ENCODE measurements at regions not wholly inside any gene's neighbourhood (a gene's known extent, or its start where the extent isn't known, plus 50 kb on each side); places are given as distances from the start of the nearest gene placed in this dataset.

- TF ChIP-seq, protein P1, sequence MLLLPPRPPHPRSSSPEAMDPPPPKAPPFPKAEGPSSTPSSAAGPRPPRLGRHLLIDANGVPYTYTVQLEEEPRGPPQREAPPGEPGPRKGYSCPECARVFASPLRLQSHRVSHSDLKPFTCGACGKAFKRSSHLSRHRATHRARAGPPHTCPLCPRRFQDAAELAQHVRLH (CRISPR knock-in tag; IDR thresholded peaks at IDR 0.05; ENCODE audit: borderline replicate concordance, low read depth): peak; percentile 91; the same call in 1 of the 2 replicates
- peak; percentile 74; the same call in 1 of the 2 replicates for TF ChIP-seq ZNF747 (CRISPR knock-in tag; IDR thresholded peaks at IDR 0.05; ENCODE audit: borderline replicate concordance)
- peak; percentile 21; the same call in 1 of the 2 replicates for TF ChIP-seq ELF1 (CRISPR knock-in tag; IDR thresholded peaks at IDR 0.05)
- peak; percentile 96 for TF ChIP-seq YY1 (IDR thresholded peaks at IDR 0.05; ENCODE audit: insufficient read depth, insufficient replicate concordance, low read depth, low read length)
- peak; percentile 94 for TF ChIP-seq ZFX (CRISPR knock-in tag; IDR thresholded peaks at IDR 0.05; ENCODE audit: low read depth)
- peak; percentile 57; the same call in 1 of the 2 replicates for TF ChIP-seq FOSL2 (CRISPR knock-in tag; IDR thresholded peaks at IDR 0.05)
- TF ChIP-seq MEF2D (CRISPR knock-in tag; IDR thresholded peaks at IDR 0.05): 0 out of 2 replicates have a peak, but pooled peaks have one; percentile 61
- TF ChIP-seq CBFB (CRISPR knock-in tag; IDR thresholded peaks at IDR 0.05): 0 out of 2 replicates have a peak, but pooled peaks have one; percentile 21
- TF ChIP-seq ZNF605 (CRISPR knock-in tag; IDR thresholded peaks at IDR 0.05): peak; percentile 57; the same call in 1 of the 2 replicates
- TF ChIP-seq HIVEP1 (CRISPR knock-in tag; IDR thresholded peaks at IDR 0.05): peak; percentile 64; the same call in 1 of the 2 replicates
- TF ChIP-seq NCOR1 (IDR thresholded peaks at IDR 0.05; ENCODE audit: borderline replicate concordance, low read length): no peak
- TF ChIP-seq BORCS8-MEF2B (CRISPR knock-in tag; IDR thresholded peaks at IDR 0.05): peak; percentile 64; the same call in 1 of the 2 replicates
- TF ChIP-seq HNF4A (CRISPR knock-in tag; IDR thresholded peaks at IDR 0.05): no peak
- peak; percentile 33; the same call in 1 of the 2 replicates for TF ChIP-seq HMGXB3 (CRISPR knock-in tag; IDR thresholded peaks at IDR 0.05; ENCODE audit: borderline replicate concordance)
- TF ChIP-seq ZNF556 (CRISPR knock-in tag; IDR thresholded peaks at IDR 0.05; ENCODE audit: borderline replicate concordance): peak; percentile 68; the same call in 1 of the 2 replicates
Observed at GRCh38 chr20:33933469-33933909, 60.2 kb upstream of the RALY start (continued).
